Upper lobe of right lung (tissue), 1 donor: ENCODE measurements at regions not wholly inside any gene's neighbourhood (a gene's known extent, or its start where the extent isn't known, plus 50 kb on each side); places are given as distances from the start of the nearest gene placed in this dataset.
"Not testable (repeated sequence)": the region's sequence is repeated elsewhere in the genome, so short reads cannot be mapped to it uniquely, and the experiment has no call there.

Experiments used
- ATAC-seq: fragments of 200-7000 bp; cut with Tn5 transposase; one replicate; pipeline ENCODE4 v1.9.1; 2020; ENCODE audit warnings: mild to moderate bottlenecking, moderate library complexity
- DNase-seq: peaks from one replicate; pipeline ENCODE4 v3.0.0-alpha.2; 2020
- H3K27ac ChIP-seq: fragments of 200-600 bp; one replicate; pipeline ENCODE4 v1.8.0; 2022
- H3K27me3 ChIP-seq: fragments of 200-600 bp; one replicate; pipeline ENCODE4 v1.8.0; 2022; ENCODE audit warnings: mild to moderate bottlenecking
- H3K36me3 ChIP-seq: fragments of 200-600 bp; one replicate; pipeline ENCODE4 v1.8.0; 2022
- H3K4me1 ChIP-seq: fragments of 200-600 bp; one replicate; pipeline ENCODE4 v1.8.0; 2022
- H3K4me3 ChIP-seq: fragments of 200-600 bp; one replicate; pipeline ENCODE4 v1.8.0; 2022; ENCODE audit warnings: mild to moderate bottlenecking
- H3K9me3 ChIP-seq: fragments of 200-600 bp; one replicate; pipeline ENCODE4 v1.8.0; 2022
- intact Hi-C: fragments of 100-400 bp; cut with DNase I; formaldehyde crosslinking; loops from one replicate; pipeline ENCODE4 v1.11.0; 2022
- TF ChIP-seq, protein P1 (sequence below): fragments of 200-600 bp; IDR thresholded peaks from one replicate; pipeline ENCODE4 v1.8.0; 2022; ENCODE audit warnings: antibody characterized with exemption
- donor health status: DM: no; HTN: yes; CAD: no; lungs with severe emphysema.

DNA sequence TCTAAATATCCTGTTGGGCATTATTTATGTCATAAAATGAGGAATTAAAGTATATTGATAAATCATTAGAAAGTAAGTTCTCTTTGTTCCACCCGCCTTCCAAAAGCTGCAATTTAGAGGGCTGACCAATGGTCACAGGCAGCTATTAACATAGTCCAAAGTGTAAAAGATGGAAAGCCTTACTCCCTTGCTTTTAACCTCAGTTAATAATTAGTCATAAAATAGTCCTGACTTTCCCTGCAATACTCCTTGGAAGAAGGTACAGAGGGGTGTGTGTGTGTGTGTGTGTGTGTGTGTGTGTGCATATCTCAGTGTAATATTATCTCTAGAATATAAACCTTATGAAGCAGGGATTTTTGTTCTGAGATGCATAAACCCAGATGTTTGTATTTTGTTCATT, 275.4 kb downstream of the FAT4 start:
- no peak for ATAC-seq
- H3K9me3 ChIP-seq: no peaks in the 10 kb centered on the region
- H3K4me3 ChIP-seq: no peak overlapping the region
- no peaks in the 10 kb centered on the region for H3K4me1 ChIP-seq
- no peak for DNase-seq
- no peaks in the 10 kb centered on the region for H3K27me3 ChIP-seq
- no peaks in the 10 kb centered on the region for H3K36me3 ChIP-seq
- intact Hi-C loops: no loop called here
- no peak overlapping the region for H3K27ac ChIP-seq
- TF ChIP-seq, protein P1, sequence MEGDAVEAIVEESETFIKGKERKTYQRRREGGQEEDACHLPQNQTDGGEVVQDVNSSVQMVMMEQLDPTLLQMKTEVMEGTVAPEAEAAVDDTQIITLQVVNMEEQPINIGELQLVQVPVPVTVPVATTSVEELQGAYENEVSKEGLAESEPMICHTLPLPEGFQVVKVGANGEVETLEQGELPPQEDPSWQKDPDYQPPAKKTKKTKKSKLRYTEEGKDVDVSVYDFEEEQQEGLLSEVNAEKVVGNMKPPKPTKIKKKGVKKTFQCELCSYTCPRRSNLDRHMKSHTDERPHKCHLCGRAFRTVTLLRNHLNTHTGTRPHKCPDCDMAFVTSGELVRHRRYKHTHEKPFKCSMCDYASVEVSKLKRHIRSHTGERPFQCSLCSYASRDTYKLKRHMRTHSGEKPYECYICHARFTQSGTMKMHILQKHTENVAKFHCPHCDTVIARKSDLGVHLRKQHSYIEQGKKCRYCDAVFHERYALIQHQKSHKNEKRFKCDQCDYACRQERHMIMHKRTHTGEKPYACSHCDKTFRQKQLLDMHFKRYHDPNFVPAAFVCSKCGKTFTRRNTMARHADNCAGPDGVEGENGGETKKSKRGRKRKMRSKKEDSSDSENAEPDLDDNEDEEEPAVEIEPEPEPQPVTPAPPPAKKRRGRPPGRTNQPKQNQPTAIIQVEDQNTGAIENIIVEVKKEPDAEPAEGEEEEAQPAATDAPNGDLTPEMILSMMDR: no peak

- no peaks in the 10 kb centered on the region for H3K36me3 ChIP-seq
- intact Hi-C loops: no loop called here
- TF ChIP-seq, protein P1: no peak
- no peaks in the 10 kb centered on the region for H3K9me3 ChIP-seq
- ATAC-seq (no peak), DNase-seq (no peak)
- H3K4me1 ChIP-seq: no peaks in the 10 kb centered on the region
- H3K27ac ChIP-seq: no peak overlapping the region
- H3K4me3 ChIP-seq: no peak overlapping the region
- H3K27me3 ChIP-seq: no peaks in the 10 kb centered on the region
Observed at GRCh38 chr4:125591290-125591689, 276.5 kb downstream of the FAT4 start.

DNA sequence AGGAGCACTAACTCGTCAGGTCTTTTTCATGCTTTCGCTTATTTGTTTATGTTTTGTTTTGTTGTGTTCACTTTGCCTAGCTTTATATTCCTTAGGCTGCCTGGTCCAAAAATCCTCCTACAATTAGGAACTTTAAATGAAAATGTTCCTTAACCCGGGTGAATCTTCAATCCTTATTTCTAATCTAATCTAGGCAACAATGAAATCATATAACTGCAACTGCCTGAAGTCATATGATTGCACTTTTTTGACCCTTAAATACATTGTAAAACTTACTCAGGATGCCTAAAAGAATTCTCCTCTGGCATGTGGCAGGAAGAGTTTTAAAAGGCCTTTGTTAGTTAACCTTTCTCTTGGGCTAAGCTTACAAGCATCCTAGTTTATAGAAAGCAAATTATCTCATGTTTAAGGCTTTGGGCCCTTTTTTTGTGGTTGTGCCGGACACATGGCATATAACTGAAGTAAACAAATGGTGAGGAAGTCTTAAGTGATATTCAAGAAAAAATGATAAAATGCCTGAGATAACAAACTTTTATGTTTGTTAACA, 279.4 kb downstream of the FAT4 start:
- Histone ChIP-seq H3K27me3 (no peaks in the 10 kb centered on the region), H3K4me1 (no peaks in the 10 kb centered on the region), H3K9me3 (no peaks in the 10 kb centered on the region), H3K36me3 (no peaks in the 10 kb centered on the region), H3K27ac (no peak overlapping the region), H3K4me3 (no peak overlapping the region)
- intact Hi-C loops: no loop called here
- DNase-seq (no peak), ATAC-seq (no peak)
- TF ChIP-seq, protein P1: no peak

DNA sequence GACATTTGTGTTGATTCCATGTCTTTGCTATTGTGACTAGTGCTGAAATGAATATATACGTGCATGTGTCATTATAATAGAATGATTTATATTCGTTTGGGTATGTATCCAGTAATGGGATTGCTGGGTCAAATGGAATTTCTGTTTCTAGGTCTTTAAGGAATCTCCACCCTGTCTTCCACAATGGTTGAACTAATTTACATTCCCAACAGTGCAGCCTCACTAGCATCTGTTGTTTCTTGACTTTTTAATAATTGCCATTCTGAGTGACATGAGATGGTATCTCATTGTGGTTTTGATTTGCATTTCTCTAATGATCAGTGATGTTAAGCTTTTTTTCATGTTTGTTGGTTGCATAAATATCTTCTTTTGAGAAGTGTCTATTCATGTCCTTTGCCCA, 291.2 kb downstream of the FAT4 start:
- DNase-seq, H3K36me3 ChIP-seq, H3K27ac ChIP-seq, H3K4me1 ChIP-seq, intact Hi-C loops, ATAC-seq, H3K9me3 ChIP-seq, H3K27me3 ChIP-seq, H3K4me3 ChIP-seq: not testable (repeated sequence)

DNA sequence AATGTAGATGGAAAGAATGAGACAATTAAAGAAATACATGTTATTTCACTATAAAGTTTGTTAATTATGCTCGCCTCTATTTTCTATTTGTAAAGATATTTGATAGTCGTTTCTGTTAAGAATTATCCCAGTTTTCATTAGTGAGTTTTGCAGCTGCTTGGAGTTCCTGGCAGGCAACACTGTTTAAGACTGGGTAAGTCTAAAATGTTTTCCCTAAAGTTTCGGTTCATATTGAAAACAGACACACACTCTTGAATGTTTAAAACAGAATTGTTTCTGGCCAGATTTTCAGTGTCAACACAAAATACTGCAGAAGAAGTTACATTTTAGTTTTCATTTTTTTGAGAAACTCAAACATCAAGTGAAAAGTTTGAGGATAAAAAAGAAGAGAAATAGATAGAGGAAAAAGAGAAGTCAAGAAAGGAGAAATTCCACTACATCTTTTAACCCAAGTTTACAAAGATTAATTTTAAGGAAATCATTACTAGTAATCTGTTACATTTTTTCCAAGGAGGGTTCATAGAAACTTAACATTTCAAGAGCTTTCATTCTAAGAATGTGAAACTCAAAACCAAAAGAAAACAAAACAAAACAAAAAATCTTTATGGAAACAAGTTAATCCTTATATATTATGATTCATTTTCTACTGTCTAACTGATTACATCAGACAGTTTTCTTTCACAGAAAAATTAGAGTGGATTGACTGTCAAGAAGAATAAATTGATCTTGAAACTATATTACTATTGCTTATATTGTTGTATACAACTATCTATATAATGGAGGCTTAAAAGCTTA, 305.5 kb downstream of the FAT4 start:
- no peaks in the 10 kb centered on the region for H3K36me3 ChIP-seq
- no peak overlapping the region for H3K4me3 ChIP-seq
- H3K9me3 ChIP-seq: no peaks in the 10 kb centered on the region
- TF ChIP-seq, protein P1: no peak
- no peak overlapping the region for H3K27ac ChIP-seq
- intact Hi-C loops: no loop called here
- no peaks in the 10 kb centered on the region for H3K27me3 ChIP-seq
- no peaks in the 10 kb centered on the region for H3K4me1 ChIP-seq
- no peak for DNase-seq
- ATAC-seq: no peak

DNA sequence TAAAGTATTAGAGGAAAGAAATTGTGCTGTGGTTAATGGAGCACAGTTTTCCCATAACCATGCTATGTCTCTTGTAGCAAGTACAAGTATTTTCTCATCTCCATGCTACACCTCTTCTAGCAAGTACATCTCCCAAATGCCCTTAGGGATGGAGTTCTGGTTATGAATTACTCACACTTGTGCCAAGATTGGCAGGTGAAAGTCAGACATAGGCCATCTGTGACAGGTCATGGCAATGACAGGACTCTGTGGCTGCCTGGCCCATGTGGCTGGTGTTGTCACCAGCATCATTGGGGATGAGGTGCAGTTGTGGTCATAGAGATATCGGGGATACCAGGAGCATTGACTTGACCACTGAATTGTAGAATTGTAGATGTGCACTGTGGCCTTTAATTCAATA, 310.2 kb downstream of the FAT4 start:
- ATAC-seq: no peak
- no peak for DNase-seq
- no peaks in the 10 kb centered on the region for H3K36me3 ChIP-seq
- H3K4me3 ChIP-seq: no peak overlapping the region
- TF ChIP-seq, protein P1: no peak
- no peaks in the 10 kb centered on the region for H3K27me3 ChIP-seq
- no peaks in the 10 kb centered on the region for H3K9me3 ChIP-seq
- intact Hi-C loops: no loop called here
- H3K27ac ChIP-seq: no peak overlapping the region
- H3K4me1 ChIP-seq: no peaks in the 10 kb centered on the region
